GM12878 (cell line): ENCODE measurements at regions not wholly inside any gene's neighbourhood (a gene's known extent, or its start where the extent isn't known, plus 50 kb on each side); places are given as distances from the start of the nearest gene placed in this dataset.

Source experiments
- ATAC-seq: fragments of 200-7000 bp; cut with Tn5 transposase; 3 replicates; pipeline ENCODE4 v1.9.1; 2020; ENCODE audit warnings: mild to moderate bottlenecking, moderate library complexity
- BruUV-seq: library from RNA; stranded (reverse); fragments of 400-500 nt; replicated peaks from 2 replicates; lab custom pipeline; 2021; lab: Mats Ljungman, UMichigan
- CTCF ChIA-PET: fragments of 300-600 bp; sonication (Branson Sonifier 250); formaldehyde crosslinking; extraction: SDS; loops from one replicate; lab custom pipeline; 2021; ENCODE audit warnings: inconsistent platforms; lab: Yijun Ruan, JAX
- POLR2A ChIA-PET: fragments of 350-600 bp; formaldehyde crosslinking; extraction: SDS; loops from one replicate; lab custom pipeline; 2021; ENCODE audit warnings: inconsistent platforms; lab: Charles Lee
- RAD21 ChIA-PET: fragments of 300-600 bp; sonication (Branson Sonifier 250); formaldehyde crosslinking; loops from one replicate; lab custom pipeline; 2023; ENCODE audit warnings: antibody characterized with exemption; ENCODE audit not compliant: unreplicated experiment; lab: Charles Lee
- SMC1A ChIA-PET: fragments of 300-600 bp; sonication (Branson Sonifier 250); formaldehyde crosslinking; loops from one replicate; lab custom pipeline; 2023; ENCODE audit not compliant: unreplicated experiment, uncharacterized antibody; lab: Charles Lee
- DNase-seq: peaks from one replicate; pipeline ENCODE4 v3.0.0-alpha.2; 2011; ENCODE audit warnings: low read depth, low spot score
- FAIRE-seq: peaks from 3 replicates; lab custom pipeline; 2011; peaks lifted over from hg19 to GRCh38; lab: Jason Lieb, UNC
- H2AFZ ChIP-seq: 2 replicates; pipeline ENCODE4 v1.6.0; 2011; ENCODE audit warnings: low read depth, low read length, control low read depth; ENCODE audit not compliant: control insufficient read depth
- H3K27ac ChIP-seq: 2 replicates; pipeline ENCODE4 v1.5.1; 2011; ENCODE audit warnings: control low read depth; ENCODE audit not compliant: control insufficient read depth, insufficient read depth
- H3K27me3 ChIP-seq, 2 experiments: replicated peaks in 1 of 2; 2 replicates each; pipeline versions ENCODE4 v1.6.0 to v1.6.1; 2011; ENCODE audit warnings: low read length in 1 of 2; ENCODE audit not compliant: control insufficient read depth in 2 of 2, insufficient read depth in 2 of 2
- H3K36me3 ChIP-seq, 2 experiments: 2 replicates each; pipeline ENCODE4 v1.5.1; 2011; ENCODE audit warnings: low read length in 1 of 2; ENCODE audit not compliant: control insufficient read depth in 2 of 2, insufficient read depth in 2 of 2
- H3K4me1 ChIP-seq: 2 replicates; pipeline ENCODE4 v1.6.1; 2011; ENCODE audit warnings: mild to moderate bottlenecking, low read length, moderate library complexity, mixed read lengths; ENCODE audit not compliant: control insufficient read depth, insufficient read depth
- H3K4me2 ChIP-seq: 2 replicates; pipeline ENCODE4 v1.6.0; 2011; ENCODE audit warnings: control low read depth; ENCODE audit not compliant: control insufficient read depth, insufficient read depth
- H3K4me3 ChIP-seq: fragments of 200-600 bp; sonication (generic); 2 replicates; pipeline ENCODE4 v1.5.1; 2016
- H3K79me2 ChIP-seq: 2 replicates; pipeline ENCODE4 v1.6.0; 2011; ENCODE audit warnings: low read length; ENCODE audit not compliant: control insufficient read depth, insufficient read depth
- H3K9ac ChIP-seq: 2 replicates; pipeline ENCODE4 v1.8.0; 2011; ENCODE audit warnings: low read length, control low read depth, mixed read lengths; ENCODE audit not compliant: control insufficient read depth, insufficient read depth
- H3K9me3 ChIP-seq: replicated peaks from 3 replicates; pipeline ENCODE4 v1.5.1; 2011; ENCODE audit warnings: mild to moderate bottlenecking, low read length; ENCODE audit not compliant: control insufficient read depth, insufficient read depth
- H4K20me1 ChIP-seq: 2 replicates; pipeline ENCODE4 v1.6.0; 2011; ENCODE audit not compliant: control insufficient read depth, insufficient read depth
- CEBPB ChIP-seq, 2 experiments: fragments of 150-350 bp in 1 of 2; IDR thresholded peaks; 2 replicates each; pipeline ENCODE4 v1.6.1; 2012 to 2014; ENCODE audit warnings: low read depth in 2 of 2, low read length in 2 of 2, borderline replicate concordance in 1 of 2, inconsistent platforms in 1 of 2
- EGR1 ChIP-seq, 2 experiments: IDR thresholded peaks; 1 replicate in 1 of 2; 2 replicates in 1 of 2; pipeline ENCODE4 v1.6.1; 2011 to 2012; ENCODE audit warnings: low read depth in 2 of 2, low read length in 2 of 2, borderline replicate concordance in 1 of 2, mild to moderate bottlenecking in 1 of 2, moderate library complexity in 1 of 2
- FOS ChIP-seq: IDR thresholded peaks from 3 replicates; pipeline ENCODE4 v1.6.1; 2011; ENCODE audit warnings: borderline replicate concordance; ENCODE audit not compliant: insufficient read length; ENCODE audit errors: extremely low read depth
- IKZF1 ChIP-seq: fragments of 450-650 bp; conservative IDR thresholded peaks from 2 replicates; pipeline ENCODE4 v1.6.1; 2017; ENCODE audit warnings: antibody characterized with exemption, mild to moderate bottlenecking
- KAT2A ChIP-seq: conservative IDR thresholded peaks from 2 replicates; pipeline ENCODE4 v1.6.1; 2011; ENCODE audit warnings: low read depth, low read length; ENCODE audit not compliant: control insufficient read depth
- RAD21 ChIP-seq: IDR thresholded peaks from 2 replicates; pipeline ENCODE4 v1.6.1; 2011; ENCODE audit warnings: mild to moderate bottlenecking, low read depth, low read length, moderate library complexity; ENCODE audit not compliant: insufficient read depth
- WGBS: methylation state at CpG from one replicate; pipeline ENCODE4 v1.1.6; 2016; ENCODE audit warnings: low lambda C conversion rate; ENCODE audit not compliant: insufficient replicate concordance, insufficient coverage; ENCODE audit errors: missing lambda C conversion rate; 5-methylcytosine and 5-hydroxymethylcytosine counted together
- in situ Hi-C: fragments of 300-500 bp; cut with MboI; formaldehyde crosslinking; loops from 9 replicates; pipeline ENCODE4 v1.14.3; 2018; ENCODE audit warnings: mixed read lengths
- intact Hi-C: fragments of 100-400 bp; cut with micrococcal nuclease; formaldehyde crosslinking; loops from one replicate; pipeline ENCODE4 v1.14.2; 2022; ENCODE audit not compliant: unreplicated experiment
- TF ChIP-seq, protein P1 (sequence below): IDR thresholded peaks from 2 replicates; pipeline ENCODE4 v1.6.1; 2011; ENCODE audit warnings: borderline replicate concordance, low read depth, mild to moderate bottlenecking, moderate library complexity, low read length; ENCODE audit not compliant: insufficient read depth, poor library complexity, severe bottlenecking
- TF ChIP-seq, protein P2 (sequence below): fragments of 450-650 bp; IDR thresholded peaks from 2 replicates; pipeline ENCODE4 v1.6.1; 2017; ENCODE audit warnings: mild to moderate bottlenecking, moderate library complexity
- TF ChIP-seq, protein P3 (sequence below): IDR thresholded peaks from 2 replicates; pipeline ENCODE4 v1.6.1; 2012; ENCODE audit warnings: low read depth, low read length, improper control_type of control experiment
- TF ChIP-seq, protein P4 (sequence below): IDR thresholded peaks from 2 replicates; pipeline ENCODE4 v1.6.1; 2011; ENCODE audit warnings: mild to moderate bottlenecking, low read depth, low read length, moderate library complexity; ENCODE audit not compliant: insufficient replicate concordance

DNA sequence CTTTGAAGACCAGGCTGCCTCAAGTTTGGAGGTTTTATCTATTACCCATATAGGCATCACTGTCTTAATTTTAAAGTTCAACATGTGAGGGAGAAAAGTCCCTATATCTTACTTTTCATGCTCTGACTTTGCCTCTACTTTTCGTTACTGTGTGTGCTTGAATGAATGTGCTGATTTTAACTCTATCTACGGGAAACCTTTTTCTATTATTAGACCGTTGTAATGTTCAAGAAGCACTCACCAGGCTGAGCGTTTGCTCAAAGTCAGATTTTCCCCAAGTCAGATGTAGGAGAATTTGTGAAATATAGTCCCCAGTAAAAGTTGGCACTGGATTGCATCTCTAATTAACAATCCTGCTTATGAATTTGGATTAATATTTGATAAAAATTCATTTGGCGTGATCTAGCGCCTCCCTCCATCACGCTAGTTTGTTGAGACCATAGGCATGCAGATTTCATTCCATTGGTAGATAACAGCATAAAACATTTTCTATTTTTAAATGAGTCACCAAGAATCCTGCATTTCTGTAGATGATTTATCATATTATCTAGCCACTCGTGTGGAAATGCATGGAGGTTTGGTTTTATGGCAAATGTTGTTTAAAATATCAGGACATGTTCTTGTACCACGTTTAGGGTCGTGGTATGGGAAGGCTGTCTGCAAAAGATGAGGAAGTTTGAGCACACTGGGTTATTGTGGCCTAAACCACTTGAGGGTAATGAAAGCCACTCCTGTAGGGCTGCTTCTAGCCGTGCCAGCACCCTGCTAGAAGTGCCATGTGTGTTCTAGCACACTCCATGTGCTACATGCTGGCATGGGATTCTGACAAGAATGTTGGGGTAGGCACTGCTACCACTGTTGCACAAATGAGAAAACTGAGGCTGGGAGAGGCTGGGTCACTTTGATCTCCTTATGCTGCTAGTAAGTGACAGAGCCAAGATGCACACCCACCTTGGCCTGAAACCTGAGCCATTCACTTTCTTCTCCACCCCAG, 179.4 kb downstream of the FGF9 start:
- no peaks in the 10 kb centered on the region for H3K36me3 ChIP-seq
- SMC1A ChIA-PET = no interaction called here
- no peak overlapping the region for H3K9ac ChIP-seq
- CTCF ChIA-PET = no interaction called here
- DNase-seq = no peak
- POLR2A ChIA-PET = no interaction called here
- no peak overlapping the region for H3K27ac ChIP-seq
- ATAC-seq = no peak
- H2AFZ ChIP-seq = no peak overlapping the region
- in situ Hi-C loops = no loop called here
- no TSS peak for BruUV-seq
- intact Hi-C loops = no loop called here
- H3K4me3 ChIP-seq = no peak overlapping the region
- H3K4me1 ChIP-seq = no peaks in the 10 kb centered on the region
- no peak for FAIRE-seq
- no peaks in the 10 kb centered on the region for H4K20me1 ChIP-seq
- RAD21 ChIA-PET = interaction anchor here (1.0 kb wide), 1 partner anchor 428 kb away, joined by 3 read pairs; no protein-coding TSS in a partner anchor
- no peaks in the 10 kb centered on the region for H3K27me3 ChIP-seq
- H3K4me2 ChIP-seq = no peak overlapping the region
- 23% methylated on average over 11 of the region's 11 CpGs for WGBS
- no peaks in the 10 kb centered on the region for H3K9me3 ChIP-seq
- H3K79me2 ChIP-seq = no peaks in the 10 kb centered on the region
- TF ChIP-seq RAD21 = no peak
- TF ChIP-seq IKZF1 = no peak
- TF ChIP-seq EGR1 (IDR thresholded peaks at IDR 0.05; ENCODE audit: borderline replicate concordance in 1 of 2, low read depth in 2 of 2, low read length in 2 of 2) = no peak
- TF ChIP-seq, protein P1, sequence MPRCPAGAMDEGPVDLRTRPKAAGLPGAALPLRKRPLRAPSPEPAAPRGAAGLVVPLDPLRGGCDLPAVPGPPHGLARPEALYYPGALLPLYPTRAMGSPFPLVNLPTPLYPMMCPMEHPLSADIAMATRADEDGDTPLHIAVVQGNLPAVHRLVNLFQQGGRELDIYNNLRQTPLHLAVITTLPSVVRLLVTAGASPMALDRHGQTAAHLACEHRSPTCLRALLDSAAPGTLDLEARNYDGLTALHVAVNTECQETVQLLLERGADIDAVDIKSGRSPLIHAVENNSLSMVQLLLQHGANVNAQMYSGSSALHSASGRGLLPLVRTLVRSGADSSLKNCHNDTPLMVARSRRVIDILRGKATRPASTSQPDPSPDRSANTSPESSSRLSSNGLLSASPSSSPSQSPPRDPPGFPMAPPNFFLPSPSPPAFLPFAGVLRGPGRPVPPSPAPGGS = no peak
- TF ChIP-seq KAT2A = no peak
- TF ChIP-seq FOS = no peak
- no peak for TF ChIP-seq CEBPB (IDR thresholded peaks at IDR 0.05; ENCODE audit: borderline replicate concordance in 1 of 2, low read depth in 2 of 2, low read length in 2 of 2)
- TF ChIP-seq, protein P2, sequence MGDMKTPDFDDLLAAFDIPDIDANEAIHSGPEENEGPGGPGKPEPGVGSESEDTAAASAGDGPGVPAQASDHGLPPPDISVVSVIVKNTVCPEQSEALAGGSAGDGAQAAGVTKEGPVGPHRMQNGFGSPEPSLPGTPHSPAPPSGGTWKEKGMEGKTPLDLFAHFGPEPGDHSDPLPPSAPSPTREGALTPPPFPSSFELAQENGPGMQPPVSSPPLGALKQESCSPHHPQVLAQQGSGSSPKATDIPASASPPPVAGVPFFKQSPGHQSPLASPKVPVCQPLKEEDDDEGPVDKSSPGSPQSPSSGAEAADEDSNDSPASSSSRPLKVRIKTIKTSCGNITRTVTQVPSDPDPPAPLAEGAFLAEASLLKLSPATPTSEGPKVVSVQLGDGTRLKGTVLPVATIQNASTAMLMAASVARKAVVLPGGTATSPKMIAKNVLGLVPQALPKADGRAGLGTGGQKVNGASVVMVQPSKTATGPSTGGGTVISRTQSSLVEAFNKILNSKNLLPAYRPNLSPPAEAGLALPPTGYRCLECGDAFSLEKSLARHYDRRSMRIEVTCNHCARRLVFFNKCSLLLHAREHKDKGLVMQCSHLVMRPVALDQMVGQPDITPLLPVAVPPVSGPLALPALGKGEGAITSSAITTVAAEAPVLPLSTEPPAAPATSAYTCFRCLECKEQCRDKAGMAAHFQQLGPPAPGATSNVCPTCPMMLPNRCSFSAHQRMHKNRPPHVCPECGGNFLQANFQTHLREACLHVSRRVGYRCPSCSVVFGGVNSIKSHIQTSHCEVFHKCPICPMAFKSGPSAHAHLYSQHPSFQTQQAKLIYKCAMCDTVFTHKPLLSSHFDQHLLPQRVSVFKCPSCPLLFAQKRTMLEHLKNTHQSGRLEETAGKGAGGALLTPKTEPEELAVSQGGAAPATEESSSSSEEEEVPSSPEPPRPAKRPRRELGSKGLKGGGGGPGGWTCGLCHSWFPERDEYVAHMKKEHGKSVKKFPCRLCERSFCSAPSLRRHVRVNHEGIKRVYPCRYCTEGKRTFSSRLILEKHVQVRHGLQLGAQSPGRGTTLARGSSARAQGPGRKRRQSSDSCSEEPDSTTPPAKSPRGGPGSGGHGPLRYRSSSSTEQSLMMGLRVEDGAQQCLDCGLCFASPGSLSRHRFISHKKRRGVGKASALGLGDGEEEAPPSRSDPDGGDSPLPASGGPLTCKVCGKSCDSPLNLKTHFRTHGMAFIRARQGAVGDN = no peak
- TF ChIP-seq, protein P3, sequence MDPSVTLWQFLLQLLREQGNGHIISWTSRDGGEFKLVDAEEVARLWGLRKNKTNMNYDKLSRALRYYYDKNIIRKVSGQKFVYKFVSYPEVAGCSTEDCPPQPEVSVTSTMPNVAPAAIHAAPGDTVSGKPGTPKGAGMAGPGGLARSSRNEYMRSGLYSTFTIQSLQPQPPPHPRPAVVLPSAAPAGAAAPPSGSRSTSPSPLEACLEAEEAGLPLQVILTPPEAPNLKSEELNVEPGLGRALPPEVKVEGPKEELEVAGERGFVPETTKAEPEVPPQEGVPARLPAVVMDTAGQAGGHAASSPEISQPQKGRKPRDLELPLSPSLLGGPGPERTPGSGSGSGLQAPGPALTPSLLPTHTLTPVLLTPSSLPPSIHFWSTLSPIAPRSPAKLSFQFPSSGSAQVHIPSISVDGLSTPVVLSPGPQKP = no peak
- TF ChIP-seq, protein P4, sequence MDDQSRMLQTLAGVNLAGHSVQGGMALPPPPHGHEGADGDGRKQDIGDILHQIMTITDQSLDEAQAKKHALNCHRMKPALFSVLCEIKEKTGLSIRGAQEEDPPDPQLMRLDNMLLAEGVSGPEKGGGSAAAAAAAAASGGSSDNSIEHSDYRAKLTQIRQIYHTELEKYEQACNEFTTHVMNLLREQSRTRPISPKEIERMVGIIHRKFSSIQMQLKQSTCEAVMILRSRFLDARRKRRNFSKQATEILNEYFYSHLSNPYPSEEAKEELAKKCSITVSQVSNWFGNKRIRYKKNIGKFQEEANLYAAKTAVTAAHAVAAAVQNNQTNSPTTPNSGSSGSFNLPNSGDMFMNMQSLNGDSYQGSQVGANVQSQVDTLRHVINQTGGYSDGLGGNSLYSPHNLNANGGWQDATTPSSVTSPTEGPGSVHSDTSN = no peak
